Skeletal muscle satellite cell (primary cell): ENCODE measurements at regions not wholly inside any gene's neighbourhood (a gene's known extent, or its start where the extent isn't known, plus 50 kb on each side); places are given as distances from the start of the nearest gene placed in this dataset.

Experiments used
- H3K27me3 ChIP-seq: 2 replicates; pipeline ENCODE4 v1.7.0; 2013; ENCODE audit warnings: low read length; ENCODE audit not compliant: control insufficient read depth, insufficient read depth
- H3K36me3 ChIP-seq: 2 replicates; pipeline ENCODE4 v1.7.0; 2013; ENCODE audit warnings: mild to moderate bottlenecking, control low read depth, low read length; ENCODE audit not compliant: insufficient read depth
- H3K4me1 ChIP-seq: 2 replicates; pipeline ENCODE4 v1.7.0; 2013; ENCODE audit warnings: low read length; ENCODE audit not compliant: control insufficient read depth, insufficient read depth
- H3K4me2 ChIP-seq: 2 replicates; pipeline ENCODE4 v1.7.0; 2013; ENCODE audit warnings: mild to moderate bottlenecking, low read length
- H3K4me3 ChIP-seq: 2 replicates; pipeline ENCODE4 v1.7.0; 2013; ENCODE audit warnings: low read length
- H3K9ac ChIP-seq: 2 replicates; pipeline ENCODE4 v1.7.0; 2013; ENCODE audit warnings: mild to moderate bottlenecking, low read depth, low read length, moderate library complexity
- H3K9me3 ChIP-seq: replicated peaks from 2 replicates; pipeline ENCODE4 v1.7.0; 2013; ENCODE audit warnings: mild to moderate bottlenecking, control low read depth, low read length

- Histone ChIP-seq H3K9me3 (no peaks in the 10 kb centered on the region), H3K4me3 (no peak overlapping the region), H3K4me1 (no peaks in the 10 kb centered on the region), H3K4me2 (no peak overlapping the region), H3K9ac (no peak overlapping the region), H3K36me3 (no peaks in the 10 kb centered on the region), H3K27me3 (no peaks in the 10 kb centered on the region)
Observed at GRCh38 chr6:25078141-25078540, 142.4 kb upstream of the RIPOR2 start.

- Histone ChIP-seq H3K36me3 (no peaks in the 10 kb centered on the region), H3K9me3 (no peaks in the 10 kb centered on the region), H3K4me2 (no peak overlapping the region), H3K4me1 (no peaks in the 10 kb centered on the region), H3K27me3 (no peaks in the 10 kb centered on the region), H3K9ac (no peak overlapping the region), H3K4me3 (no peak overlapping the region)
Observed at GRCh38 chr6:25083784-25084507, 148.2 kb upstream of the RIPOR2 start.

GRCh38 chr6:25084508-25084833 lies 148.7 kb upstream of the RIPOR2 start:
- Histone ChIP-seq H3K4me1 (no peaks in the 10 kb centered on the region), H3K36me3 (no peaks in the 10 kb centered on the region), H3K4me3 (no peak overlapping the region), H3K9me3 (no peaks in the 10 kb centered on the region), H3K9ac (no peak overlapping the region), H3K27me3 (no peaks in the 10 kb centered on the region), H3K4me2 (no peak overlapping the region)

GRCh38 chr6:25085756-25086155 lies 150.0 kb upstream of the RIPOR2 start:
- Histone ChIP-seq H3K27me3 (no peaks in the 10 kb centered on the region), H3K9me3 (no peaks in the 10 kb centered on the region), H3K4me2 (no peak overlapping the region), H3K36me3 (no peaks in the 10 kb centered on the region), H3K4me1 (no peaks in the 10 kb centered on the region), H3K9ac (no peak overlapping the region), H3K4me3 (no peak overlapping the region)

- no peaks in the 10 kb centered on the region for H3K9me3 ChIP-seq
- H3K4me2 ChIP-seq: no peak overlapping the region
- H3K4me3 ChIP-seq: no peak overlapping the region
- H3K4me1 ChIP-seq: no peaks in the 10 kb centered on the region
- no peaks in the 10 kb centered on the region for H3K27me3 ChIP-seq
- no peak overlapping the region for H3K9ac ChIP-seq
- no peaks in the 10 kb centered on the region for H3K36me3 ChIP-seq
Observed at GRCh38 chr6:25086500-25087091, 150.8 kb upstream of the RIPOR2 start.

- no peak overlapping the region for H3K4me3 ChIP-seq
- H3K4me1 ChIP-seq: no peaks in the 10 kb centered on the region
- no peaks in the 10 kb centered on the region for H3K36me3 ChIP-seq
- no peaks in the 10 kb centered on the region for H3K9me3 ChIP-seq
- no peak overlapping the region for H3K9ac ChIP-seq
- H3K27me3 ChIP-seq: no peaks in the 10 kb centered on the region
- no peak overlapping the region for H3K4me2 ChIP-seq
Observed at GRCh38 chr6:25088513-25088912, 152.8 kb upstream of the RIPOR2 start.

- Histone ChIP-seq H3K4me1 (no peaks in the 10 kb centered on the region), H3K9ac (no peak overlapping the region), H3K4me2 (no peak overlapping the region), H3K9me3 (no peaks in the 10 kb centered on the region), H3K27me3 (no peaks in the 10 kb centered on the region), H3K36me3 (no peaks in the 10 kb centered on the region), H3K4me3 (no peak overlapping the region)
Observed at GRCh38 chr6:25089442-25089841, 153.7 kb upstream of the RIPOR2 start.

GRCh38 chr6:25094726-25095125 lies 159.0 kb upstream of the RIPOR2 start:
- no peak overlapping the region for H3K9ac ChIP-seq
- no peak overlapping the region for H3K4me3 ChIP-seq
- H3K27me3 ChIP-seq: no peaks in the 10 kb centered on the region
- no peaks in the 10 kb centered on the region for H3K9me3 ChIP-seq
- no peak overlapping the region for H3K4me2 ChIP-seq
- no peaks in the 10 kb centered on the region for H3K36me3 ChIP-seq
- H3K4me1 ChIP-seq: no peaks in the 10 kb centered on the region

- H3K4me2 ChIP-seq: no peak overlapping the region
- no peaks in the 10 kb centered on the region for H3K9me3 ChIP-seq
- no peak overlapping the region for H3K9ac ChIP-seq
- H3K4me3 ChIP-seq: no peak overlapping the region
- H3K4me1 ChIP-seq: peaks cover 12% of the 10 kb centered on the region
- no peaks in the 10 kb centered on the region for H3K36me3 ChIP-seq
- H3K27me3 ChIP-seq: no peaks in the 10 kb centered on the region
Observed at GRCh38 chr6:25100288-25100687, 164.5 kb upstream of the RIPOR2 start.

- Histone ChIP-seq H3K36me3 (peaks cover 4% of the 10 kb centered on the region), H3K4me2 (no peak overlapping the region), H3K9me3 (no peaks in the 10 kb centered on the region), H3K4me3 (no peak overlapping the region), H3K27me3 (no peaks in the 10 kb centered on the region), H3K4me1 (peaks cover 20% of the 10 kb centered on the region), H3K9ac (no peak overlapping the region)
Observed at GRCh38 chr6:25103603-25104002, 167.8 kb upstream of the RIPOR2 start.

- no peaks in the 10 kb centered on the region for H3K27me3 ChIP-seq
- H3K9ac ChIP-seq: no peak overlapping the region
- H3K4me2 ChIP-seq: peak overlapping the region; percentile 16
- no peaks in the 10 kb centered on the region for H3K9me3 ChIP-seq
- H3K4me1 ChIP-seq: peaks cover 17% of the 10 kb centered on the region
- H3K4me3 ChIP-seq: no peak overlapping the region
- H3K36me3 ChIP-seq: peaks cover 4% of the 10 kb centered on the region
Observed at GRCh38 chr6:25105070-25105925, 169.5 kb upstream of the RIPOR2 start.
